CD4-positive, alpha-beta T cell treated with Interleukin-17A for 1 hour (primary cell): ENCODE measurements at regions not wholly inside any gene's neighbourhood (a gene's known extent, or its start where the extent isn't known, plus 50 kb on each side); places are given as distances from the start of the nearest gene placed in this dataset.
"Not testable (repeated sequence)": the region's sequence is repeated elsewhere in the genome, so short reads cannot be mapped to it uniquely, and the experiment has no call there.

Source experiments
- DNase-seq: peaks from one replicate; pipeline ENCODE4 v3.0.0-alpha.2; 2020

DNA sequence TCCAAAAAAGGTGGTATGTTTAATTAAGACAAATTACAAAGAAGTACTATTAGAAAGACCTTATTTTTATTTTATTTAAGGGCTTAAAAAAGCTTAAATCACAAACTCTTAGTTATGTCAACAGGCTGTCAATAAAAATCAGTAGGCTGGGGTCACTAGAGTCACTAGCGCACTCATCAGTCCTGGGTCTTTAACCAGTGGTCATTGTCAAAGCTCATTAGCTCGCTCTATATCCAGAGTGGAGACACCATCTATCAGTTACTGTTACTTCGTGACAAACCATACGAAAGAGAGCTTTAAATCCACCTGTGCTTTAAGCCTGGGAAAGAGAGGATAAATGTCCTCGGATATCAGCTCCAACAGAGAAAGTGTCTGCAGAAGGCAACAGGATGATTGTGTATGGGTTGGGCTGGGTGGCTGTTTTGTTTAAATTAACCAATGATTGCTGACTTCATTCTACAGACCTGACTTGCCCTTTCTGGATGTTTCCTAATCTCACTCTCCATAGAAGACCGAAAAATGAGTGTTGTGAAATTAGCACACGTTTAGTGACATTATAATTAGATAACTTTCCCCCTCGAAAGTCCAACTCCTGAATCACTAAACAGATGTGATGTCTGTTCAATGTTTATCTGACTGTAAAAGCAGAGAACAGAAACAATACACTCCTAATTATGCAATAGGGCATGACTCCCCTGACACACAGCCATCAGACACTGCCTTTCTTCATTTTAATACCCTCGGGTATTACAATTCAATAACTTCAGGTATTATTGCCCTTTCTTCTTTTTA, 123.6 kb upstream of the TNPO1 start:
- no peak for DNase-seq

DNA sequence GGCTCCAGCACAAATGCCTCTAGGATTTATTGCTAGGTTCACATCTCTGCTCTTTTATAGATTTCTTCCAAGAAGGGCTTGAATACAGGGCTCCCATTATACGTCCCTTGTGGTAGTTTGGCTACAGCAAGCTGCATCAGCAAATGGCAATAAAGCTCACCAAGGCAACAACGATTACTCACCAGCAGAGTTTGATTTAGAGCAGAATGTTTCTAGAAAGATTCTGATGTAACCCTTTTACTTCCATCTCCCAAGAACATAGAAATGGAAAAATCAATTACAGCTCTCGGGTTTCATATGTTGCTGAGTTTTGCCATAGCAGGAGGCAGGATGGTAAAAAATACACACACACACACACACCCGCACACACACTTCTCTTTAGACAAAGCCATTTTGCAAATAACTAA, 124.2 kb upstream of the TNPO1 start:
- no peak for DNase-seq

DNA sequence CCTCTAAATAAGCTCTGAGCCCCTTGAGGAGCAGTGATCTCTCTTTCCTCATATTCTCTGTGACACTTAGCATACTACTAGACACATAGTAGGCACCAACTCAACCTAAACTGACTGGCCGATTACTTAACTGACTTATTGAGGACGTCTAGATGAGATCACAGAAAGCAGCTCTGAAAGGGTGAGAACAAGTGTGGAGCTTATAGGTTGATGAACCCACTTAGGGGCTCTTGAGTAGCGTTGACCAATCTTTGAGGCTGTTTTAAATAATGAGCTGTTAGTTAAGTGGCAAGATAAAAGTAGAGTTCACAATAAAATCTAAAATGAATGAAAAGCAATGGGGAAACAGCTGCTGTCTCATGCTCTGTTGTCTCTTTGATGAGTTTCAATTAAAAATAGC, 124.7 kb upstream of the TNPO1 start:
- no peak for DNase-seq

DNA sequence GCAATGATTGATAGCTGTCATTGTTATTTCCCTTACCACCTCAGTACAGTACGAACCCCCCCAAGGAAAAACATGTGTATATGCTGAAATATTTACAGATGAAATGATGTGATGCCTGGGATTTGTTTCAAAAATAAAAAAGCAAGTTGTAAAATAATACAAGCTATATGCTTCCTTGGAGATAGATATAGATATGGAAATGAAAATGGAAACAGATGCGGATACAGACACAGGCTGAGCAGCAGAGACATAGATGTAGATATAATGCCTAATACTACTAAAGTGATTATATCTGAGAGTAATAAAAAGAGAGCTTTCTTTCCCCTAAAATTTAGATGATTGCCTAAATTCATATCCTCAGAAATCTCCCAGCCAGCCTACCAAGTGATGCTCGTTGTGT, 127.5 kb upstream of the TNPO1 start:
- DNase-seq: no peak

DNA sequence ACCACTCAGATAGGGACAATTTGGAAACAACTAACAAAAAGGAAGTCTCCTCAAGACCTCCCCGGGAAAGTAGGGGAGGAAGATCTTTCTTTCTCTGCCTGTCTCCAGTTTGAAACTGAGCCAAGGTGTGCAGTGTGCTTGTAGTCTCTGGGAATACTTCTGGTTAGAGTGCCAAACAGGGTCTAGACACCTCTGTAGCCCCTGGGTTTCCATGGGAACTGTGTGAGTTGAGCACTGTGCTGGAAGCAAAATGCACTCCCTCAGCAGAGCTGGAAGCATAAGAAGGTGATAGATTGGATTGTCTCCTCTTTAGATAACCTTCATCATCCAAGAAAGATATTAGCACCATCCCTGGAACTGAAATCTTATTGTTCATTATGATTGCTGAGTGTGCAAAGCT, 129.2 kb upstream of the TNPO1 start:
- no peak for DNase-seq

DNA sequence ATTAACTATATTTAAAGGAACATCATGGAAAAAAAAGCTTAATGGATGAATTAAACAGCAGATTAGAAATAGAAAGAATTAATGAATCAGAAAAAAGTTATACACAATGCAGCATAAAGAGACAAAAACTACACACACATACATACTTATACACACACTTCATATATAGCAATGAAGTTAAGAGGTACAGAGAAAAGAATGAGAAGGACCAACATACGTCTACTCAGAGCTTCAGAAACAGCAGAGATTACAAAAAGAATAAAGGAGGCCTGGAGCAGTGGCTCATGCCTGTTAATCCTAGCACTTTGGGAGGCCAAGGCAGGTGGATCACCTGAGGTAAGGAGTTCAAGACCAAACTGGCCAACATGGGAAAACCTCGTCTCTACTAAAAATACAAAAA, 133.9 kb upstream of the TNPO1 start:
- DNase-seq: no peak

DNA sequence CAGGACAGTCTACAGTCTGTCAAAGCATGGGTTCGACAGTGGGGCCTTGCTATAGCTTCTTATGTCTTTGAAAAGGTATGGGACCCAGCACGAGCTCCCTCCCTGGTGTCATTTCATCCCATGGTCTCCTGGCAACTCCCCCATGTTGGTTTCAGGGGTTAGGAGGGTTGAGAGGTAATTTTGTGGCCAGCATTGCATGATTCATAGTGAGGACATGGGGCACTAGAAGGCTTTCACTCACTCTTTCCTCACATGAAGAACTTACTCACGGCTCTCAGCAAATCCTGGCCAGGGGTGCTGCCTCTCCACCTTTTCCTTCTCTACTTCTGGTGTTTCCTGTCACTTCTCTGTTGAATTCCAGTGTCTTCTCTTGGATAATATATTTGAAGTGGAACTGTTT, 134.7 kb upstream of the TNPO1 start:
- DNase-seq: no peak

DNA sequence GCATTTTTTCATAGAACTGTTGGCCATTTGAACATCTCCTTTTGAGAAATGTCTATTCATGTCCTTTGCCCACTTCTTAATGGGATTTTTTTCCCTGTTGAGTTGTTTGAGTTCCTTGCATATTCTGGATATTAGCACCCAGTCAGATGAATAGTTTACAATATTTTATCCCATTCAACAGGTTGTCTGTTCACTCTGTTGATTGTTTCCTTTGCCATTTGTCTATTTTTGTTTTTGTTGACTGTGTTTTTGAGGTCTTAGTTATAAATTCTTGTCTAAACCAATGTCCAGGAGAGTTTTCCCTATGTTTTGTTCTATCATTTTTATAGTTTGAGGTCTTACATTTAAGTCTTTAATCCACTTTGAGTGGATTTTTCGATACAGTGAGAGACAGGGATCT, 139.0 kb upstream of the TNPO1 start:
- DNase-seq: no peak

DNA sequence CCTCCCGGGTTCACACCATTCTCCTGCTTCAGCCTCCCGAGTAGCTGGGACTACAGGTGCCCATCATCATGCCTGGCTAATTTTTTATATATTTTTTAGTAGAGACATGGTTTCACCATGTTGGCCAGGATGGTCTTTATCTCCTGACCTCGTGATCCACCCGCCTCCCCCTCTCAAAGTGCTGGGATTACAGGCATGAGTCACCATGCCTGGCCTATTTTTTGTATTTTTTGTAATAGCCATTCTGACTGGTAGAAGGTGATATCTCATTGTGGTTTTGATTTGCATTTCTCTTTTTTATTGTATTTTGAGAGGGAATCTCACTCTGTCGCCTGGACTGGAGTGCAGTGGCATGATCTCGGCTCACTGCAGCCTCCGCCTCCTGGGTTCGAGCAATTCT, 139.6 kb upstream of the TNPO1 start:
- not testable (repeated sequence) for DNase-seq

DNA sequence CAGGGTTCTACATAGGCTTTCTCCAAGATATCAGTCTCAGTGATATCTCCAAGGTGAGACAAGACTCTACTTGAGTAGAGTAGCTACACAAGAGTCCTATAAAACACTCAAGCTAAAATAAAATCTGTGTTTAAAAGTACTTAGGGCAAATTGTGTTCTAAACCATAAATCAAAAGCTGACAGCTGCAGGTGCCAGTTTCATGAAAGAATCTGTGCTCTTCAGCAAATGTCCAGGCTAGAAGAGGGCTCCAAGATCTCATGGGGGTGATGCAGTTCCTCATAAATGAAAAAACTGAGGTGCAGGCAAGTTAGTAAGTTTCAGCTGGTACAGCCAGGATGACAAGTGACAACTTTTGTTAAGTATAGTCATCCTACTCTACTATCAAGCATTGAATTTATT, 142.8 kb upstream of the TNPO1 start:
- no peak for DNase-seq

DNA sequence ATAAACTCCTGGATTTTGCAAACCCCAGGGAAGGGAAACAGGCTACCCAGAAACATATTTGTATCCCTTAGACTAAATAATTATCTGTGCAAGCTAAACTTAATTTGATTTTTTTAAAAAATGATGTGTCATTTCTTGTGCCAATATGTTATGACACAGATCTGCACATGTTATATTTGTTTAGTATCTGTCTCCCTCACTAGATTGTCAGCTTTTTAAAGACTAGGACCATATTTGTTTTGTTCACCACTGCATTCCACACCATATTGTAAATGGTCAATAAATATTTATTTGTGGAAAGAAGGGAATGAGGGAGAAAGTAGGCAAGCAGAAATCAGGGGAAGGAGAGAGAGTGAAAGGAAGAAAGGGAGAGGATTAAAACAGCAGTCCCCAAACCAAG, 143.3 kb upstream of the TNPO1 start:
- DNase-seq: no peak

DNA sequence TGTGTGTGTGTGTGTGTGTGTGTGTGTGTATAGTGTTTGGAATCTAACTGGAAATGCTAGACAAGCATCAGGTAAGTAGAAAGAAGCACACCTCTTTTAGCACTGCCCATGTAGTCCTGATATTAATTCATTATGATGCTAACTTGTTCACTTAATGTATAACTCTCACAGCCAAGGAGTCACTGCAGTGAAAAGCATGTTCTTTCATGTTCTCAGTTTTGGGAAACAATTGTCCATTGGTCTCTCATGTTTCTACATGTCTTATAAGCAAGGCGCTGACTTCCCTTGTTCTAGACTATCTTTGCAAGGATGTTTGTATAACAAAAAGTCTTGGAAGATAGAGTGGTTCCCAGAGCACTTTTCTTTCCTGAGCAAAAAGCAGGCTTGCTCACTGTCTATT, 148.8 kb upstream of the TNPO1 start:
- DNase-seq: no peak

DNA sequence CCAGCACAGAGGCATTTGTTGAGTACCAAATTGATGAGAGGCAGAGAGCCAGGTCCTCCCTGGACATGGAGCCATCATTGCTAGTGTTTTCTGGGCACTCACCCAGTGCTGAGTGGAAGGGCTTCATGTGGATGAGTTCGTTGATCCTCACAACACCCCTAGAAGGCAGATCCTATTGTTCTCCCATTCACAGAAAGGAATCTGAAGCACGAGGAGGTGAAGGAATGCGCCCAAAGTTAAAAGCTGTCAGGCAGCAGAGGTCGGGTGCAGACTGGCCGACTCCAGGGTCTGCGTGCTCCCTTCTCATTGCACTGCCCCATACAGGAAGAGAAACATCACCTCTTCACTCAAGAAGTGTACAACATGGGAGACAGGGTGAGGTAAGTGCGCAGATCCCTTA, 153.5 kb upstream of the TNPO1 start:
- no peak for DNase-seq

DNA sequence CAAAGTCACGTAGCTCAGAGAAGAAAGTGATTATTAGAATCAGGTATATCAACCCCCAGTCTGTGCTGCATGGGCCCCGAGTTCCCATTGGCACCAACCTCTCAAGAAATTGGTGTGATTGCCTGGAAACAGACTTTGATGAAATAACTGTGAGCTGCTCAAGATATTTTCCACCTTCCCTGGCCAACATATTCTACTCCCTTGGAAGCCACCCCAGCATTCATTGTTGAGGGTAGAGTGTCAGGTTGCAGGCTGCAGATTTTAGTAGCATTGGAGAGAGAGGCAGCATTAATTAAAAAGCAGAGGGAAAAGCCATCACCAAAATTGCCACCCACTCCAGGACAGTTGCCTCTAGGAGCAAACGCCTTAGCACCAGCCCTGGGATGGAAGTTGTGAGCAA, 154.2 kb upstream of the TNPO1 start:
- no peak for DNase-seq

DNA sequence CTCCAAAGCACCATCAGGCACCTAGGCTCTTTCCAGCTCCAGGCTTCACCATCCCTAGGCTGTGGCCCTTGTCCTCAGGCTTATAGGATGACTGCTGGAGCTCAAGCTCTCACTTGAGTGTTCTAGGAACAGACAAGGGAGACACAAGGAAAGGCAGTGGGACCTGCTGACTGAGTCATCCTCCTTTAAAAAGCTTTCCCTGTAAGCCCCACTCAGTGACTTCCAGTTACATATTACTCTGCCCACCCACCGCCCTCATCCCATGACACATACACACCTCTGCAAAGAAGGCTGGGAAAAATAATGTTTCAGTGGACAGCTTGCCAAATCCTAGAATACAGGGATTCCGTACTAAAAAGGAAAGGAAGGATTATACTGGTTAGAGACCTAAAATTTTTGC, 154.2 kb upstream of the ZNF366 start:
- no peak for DNase-seq

DNA sequence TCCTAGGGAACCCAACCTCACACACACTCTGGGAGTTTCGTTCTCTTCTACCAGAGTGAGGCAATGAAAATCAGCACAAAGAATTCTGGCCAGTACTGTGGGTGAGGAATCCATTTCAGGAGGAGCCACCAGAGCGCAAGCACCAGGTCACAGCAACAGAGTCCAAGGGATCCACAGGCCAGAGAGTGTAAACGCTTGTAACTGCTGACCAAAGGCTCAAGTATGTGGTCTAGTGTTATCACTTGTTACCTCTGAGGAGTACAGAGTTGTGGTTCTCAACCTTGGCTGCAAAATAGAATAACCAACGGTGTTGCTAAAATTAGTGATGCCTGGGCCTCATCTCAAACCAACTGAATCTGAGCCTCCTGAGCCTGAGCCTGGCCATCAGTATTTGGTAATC, 152.5 kb upstream of the ZNF366 start:
- no peak for DNase-seq

DNA sequence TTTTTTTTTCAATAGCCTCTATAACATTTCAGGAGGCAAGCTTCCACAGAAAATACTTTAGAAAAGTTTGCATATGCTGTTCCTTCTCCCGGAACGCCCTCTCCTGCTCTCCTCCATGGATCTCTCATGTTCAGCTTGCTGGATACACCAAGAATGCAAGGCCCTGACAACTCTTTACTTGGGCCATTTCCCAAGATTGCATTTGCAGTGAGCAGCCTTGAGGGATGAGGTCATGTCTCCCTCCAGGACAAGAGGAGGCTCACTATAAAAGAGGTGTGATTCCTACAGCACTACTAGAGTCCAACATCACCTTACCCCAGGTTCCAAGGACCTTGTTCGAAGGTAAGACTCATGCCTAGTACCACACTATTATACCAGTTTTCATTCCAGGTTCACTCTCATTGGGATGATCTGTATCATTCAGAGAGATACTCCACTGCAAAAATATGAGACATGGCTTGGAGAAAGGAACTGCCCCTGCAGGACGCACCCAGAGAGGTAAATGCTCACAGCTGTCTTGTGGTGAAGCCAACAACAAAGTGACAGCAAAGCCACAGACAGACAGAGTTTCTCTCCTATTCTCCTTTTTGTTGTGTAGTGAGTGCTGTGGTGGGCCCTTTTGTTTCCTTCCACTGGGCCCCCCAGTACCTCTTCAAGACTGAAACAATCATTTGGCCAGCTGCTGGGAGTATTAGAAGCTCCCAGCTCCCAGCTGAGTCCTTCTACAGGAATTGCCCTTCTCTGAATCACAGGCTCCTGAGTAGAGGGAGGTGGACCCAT, 151.7 kb upstream of the ZNF366 start:
- DNase-seq: no peak

DNA sequence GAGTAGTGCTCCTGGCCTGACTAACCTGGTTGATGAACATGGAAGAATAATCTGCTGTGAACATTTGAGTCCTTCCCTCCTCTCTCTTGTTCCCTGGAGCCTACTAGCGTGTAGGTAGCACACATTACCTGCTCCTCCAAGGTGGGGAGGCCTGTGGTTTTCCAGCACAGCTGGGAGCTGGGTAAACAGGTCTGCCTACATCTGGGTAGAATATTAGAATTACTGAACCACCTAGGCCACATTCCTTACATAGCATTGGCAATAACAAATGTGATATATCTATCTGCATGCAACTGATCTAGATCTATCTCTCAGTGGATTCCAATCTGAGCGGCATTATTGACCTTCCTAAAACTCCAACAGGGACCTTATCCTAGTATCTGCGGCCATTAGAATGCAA, 151.0 kb upstream of the ZNF366 start:
- DNase-seq: no peak

DNA sequence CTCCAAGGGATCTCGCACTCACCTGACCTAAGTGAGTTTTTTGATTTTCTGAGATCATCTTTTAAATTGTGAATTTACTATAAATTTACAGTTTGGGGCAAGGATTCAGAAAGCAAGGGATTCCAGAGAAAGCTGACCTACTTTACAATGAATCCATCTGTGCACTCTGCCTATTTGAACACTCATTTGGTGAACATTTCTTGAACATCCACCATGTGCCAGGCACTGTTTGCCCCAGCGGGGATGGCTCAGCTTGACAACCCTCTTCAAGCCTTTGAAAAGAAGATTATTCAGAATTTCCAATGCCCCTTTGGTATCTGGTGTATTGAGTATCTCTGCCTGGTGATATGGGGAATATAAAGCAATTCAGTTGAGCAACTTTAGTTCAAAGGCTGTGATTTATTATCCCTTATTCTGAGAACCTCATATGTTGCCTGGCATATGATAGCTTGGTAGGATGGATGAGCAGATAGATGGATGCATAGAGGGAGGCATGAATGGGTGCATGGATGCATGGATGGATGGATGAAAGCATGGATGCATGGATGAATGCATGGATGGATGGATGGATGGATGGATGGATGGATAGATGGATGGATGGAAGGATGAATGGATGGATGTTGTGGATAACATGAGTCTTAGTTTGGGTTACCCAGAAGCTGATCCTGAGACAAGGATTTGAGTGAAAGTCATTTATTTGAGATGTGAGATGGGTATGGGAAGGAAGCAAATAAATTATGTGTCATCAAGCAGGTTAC, 149.7 kb upstream of the ZNF366 start:
- no peak for DNase-seq

DNA sequence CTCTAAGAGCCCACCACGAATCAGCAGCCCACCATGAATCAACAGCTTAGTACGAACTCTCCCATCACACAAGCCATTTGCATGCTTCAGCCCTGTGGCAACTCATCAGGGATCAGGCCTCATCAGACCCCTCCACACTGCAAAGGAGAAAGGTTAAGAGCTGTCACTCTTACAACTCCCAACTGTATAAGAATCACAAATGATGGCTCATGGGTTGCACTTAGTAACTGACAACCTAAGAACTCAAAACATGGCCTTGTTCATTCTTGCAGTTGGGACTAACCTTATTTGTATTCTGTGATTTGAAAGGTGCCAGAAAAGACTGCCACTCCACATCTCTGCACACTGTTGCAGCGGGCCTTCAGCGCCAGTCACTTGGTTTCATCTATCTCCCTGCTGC, 149.1 kb upstream of the ZNF366 start:
- DNase-seq: no peak

DNA sequence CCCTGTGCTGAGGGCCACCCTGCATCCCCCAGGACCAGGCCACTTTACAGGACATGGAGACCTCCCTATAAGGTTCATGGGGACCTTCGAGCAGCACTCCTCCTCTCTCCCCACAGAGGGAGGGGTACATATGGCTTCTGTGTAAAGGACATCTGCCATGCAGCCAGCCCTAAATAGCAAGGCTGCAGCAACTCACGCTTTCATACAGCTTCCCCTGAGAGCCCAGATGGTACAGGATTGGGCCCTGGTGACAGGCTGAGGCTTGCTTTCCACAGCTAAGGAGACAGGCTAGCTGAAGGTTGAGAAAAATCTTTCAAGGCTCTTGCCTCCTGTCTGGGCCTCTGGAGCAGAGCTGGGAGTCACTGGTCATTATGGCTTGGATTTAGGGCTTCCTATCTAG, 147.0 kb upstream of the ZNF366 start:
- no peak for DNase-seq

DNA sequence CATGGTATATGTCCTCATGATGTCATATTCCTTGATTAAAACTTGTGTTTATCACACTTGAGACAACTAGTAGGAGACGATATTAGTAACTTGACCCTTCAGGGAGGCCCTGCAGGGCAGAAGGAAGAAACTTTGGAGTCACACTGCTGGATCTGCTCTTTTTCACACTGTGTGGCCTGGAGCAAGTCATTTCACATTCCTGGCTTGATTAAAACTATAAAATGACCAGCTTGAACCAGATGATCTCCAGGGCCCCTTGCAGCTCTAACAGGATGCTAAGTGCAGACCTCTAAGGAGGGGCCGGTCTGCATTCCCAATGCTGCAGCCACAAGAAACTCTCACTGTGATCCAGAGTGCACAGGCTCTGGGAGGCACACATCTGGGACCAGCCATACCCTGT, 146.4 kb upstream of the ZNF366 start:
- no peak for DNase-seq

DNA sequence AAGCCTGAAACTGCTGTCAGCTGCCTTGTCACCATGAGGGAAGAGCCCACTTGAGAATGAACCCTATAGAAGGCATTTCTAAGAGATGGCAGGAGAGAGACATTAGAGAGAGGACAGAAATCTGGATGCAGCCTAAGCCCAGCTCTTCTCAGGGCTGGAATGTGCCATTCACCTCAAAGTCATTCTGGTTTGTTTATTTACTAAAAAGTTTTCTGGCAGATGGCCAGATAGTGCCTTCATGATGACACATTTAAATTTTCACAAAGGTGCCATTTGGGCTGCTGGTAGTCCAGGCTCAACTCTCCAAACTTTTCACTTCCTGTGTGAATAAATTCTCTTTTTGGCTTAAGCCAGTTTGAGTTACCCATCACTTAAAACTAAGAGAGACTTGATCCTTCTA, 144.6 kb upstream of the ZNF366 start:
- DNase-seq: no peak

DNA sequence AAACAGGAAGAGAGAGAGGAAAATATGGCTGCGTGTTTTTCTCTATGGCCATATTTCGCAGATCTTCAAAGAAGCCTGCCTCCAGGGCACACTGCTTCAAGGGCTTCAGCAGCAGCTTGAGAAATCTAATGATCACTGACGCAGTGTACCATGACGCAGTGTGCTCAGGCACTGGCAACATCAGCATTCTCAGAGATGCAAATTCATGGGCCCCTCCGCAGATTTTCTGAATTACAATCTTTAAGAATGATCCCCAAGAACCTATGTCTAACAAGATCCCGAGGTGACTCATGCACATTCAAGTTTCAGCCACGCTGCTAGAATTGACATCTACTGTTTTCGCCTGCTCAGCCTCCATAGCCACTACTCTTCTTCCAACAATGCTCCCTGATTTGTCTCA, 143.9 kb upstream of the ZNF366 start:
- no peak for DNase-seq
